OCI-LY3 (cell line): ENCODE measurements at regions not wholly inside any gene's neighbourhood (a gene's known extent, or its start where the extent isn't known, plus 50 kb on each side); places are given as distances from the start of the nearest gene placed in this dataset.

Source experiments
- CTCF ChIP-seq: fragments of 200-600, 300-600 bp; sonication (generic); IDR thresholded peaks from 2 replicates; pipeline ENCODE4 v1.5.1; 2014; ENCODE audit warnings: antibody characterized with exemption, low read length, low read depth
- EZH2phosphoT487 ChIP-seq: fragments of 200-600 bp; shearing (Covaris generic); IDR thresholded peaks from 2 replicates; pipeline ENCODE4 v1.6.1; 2018; ENCODE audit warnings: antibody characterized with exemption, mixed run types, low read depth

- TF ChIP-seq CTCF: no peak
- no peak for TF ChIP-seq EZH2phosphoT487
These were observed 359.0 kb upstream of the UBE2E3 start for GRCh38 chr2:180621366-180621765.
